Lung microvascular endothelial cell (primary cell): ENCODE measurements at regions not wholly inside any gene's neighbourhood (a gene's known extent, or its start where the extent isn't known, plus 50 kb on each side); places are given as distances from the start of the nearest gene placed in this dataset.

Experiments used
- DNase-seq, 2 donors: peaks; one replicate each; pipeline versions ENCODE4 v3.0.0 to v3.0.0-alpha.2; 2010; ENCODE audit warnings: low read depth in 2 of 2

- DNase-seq, result no peak
Observed at GRCh38 chr1:235027076-235027861, 101.4 kb downstream of the TOMM20 start.

DNA sequence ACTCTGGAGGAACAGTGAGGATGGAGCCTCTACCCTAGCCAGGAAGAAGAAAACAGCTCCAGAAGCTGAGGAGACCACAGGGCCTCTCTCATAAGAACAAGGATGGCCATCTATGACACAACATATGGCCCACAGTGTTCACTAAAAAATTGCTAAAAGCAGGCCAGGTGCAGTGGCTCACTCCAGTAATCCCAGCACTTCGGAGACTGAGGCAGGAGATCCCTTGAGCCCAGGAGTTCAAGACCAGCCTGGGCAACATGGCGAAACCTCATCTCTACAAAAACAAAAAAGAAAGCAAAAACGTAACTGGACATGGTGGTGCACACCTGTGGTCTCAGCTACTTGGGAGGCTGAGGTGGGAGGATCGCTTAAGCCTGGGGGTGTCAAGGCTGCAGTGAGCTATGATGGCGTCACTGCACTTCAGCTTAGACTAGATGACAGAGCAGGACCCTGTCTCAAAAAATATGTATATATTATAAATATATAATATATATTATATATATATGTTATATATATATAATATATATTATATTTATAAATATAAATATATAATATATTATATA is 103.1 kb downstream of the TOMM20 start:
- DNase-seq, result no peak

GRCh38 chr1:235024711-235025421 is 103.8 kb downstream of the TOMM20 start:
- DNase-seq, result peak in 1 of 2 donors; percentile 35

DNA sequence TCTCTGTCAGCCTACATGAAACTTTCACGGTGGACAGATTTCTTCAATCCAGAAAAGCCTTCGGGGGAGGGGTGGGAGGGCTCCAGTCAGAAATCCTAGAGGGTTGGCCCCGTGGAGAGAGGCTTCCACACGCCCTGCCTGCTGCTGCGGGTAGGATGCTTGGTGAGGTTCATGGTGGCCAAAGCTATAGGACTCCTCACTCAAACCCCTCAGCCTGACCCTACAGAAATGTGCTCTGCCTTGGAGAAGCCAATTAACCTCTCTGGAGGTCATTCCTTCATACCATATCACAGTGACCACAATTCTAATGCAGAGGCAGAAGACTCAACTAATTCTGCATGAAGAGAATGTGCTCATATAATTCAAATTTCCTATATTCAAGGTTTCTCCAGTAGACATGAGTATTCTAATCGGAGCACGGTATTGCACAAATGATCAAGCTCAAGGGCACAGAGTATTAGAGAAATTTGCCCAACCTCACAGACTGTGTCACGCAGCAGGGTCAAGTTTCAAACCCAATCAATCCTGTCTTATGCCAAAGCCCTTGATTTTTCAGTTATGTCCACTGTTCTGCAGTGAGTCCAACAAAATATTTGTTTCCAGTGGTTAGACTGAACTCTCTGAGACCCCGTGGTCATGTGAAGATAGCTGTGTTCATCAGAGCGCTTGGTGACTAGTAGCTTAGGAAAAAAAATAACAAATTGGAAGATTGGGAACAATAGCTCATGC is 104.8 kb downstream of the TOMM20 start:
- peak in 1 of 2 donors; percentile 15 for DNase-seq

- peak in 1 of 2 donors; percentile 38 for DNase-seq
Observed at GRCh38 chr1:235022981-235023710, 105.5 kb downstream of the TOMM20 start.

DNA sequence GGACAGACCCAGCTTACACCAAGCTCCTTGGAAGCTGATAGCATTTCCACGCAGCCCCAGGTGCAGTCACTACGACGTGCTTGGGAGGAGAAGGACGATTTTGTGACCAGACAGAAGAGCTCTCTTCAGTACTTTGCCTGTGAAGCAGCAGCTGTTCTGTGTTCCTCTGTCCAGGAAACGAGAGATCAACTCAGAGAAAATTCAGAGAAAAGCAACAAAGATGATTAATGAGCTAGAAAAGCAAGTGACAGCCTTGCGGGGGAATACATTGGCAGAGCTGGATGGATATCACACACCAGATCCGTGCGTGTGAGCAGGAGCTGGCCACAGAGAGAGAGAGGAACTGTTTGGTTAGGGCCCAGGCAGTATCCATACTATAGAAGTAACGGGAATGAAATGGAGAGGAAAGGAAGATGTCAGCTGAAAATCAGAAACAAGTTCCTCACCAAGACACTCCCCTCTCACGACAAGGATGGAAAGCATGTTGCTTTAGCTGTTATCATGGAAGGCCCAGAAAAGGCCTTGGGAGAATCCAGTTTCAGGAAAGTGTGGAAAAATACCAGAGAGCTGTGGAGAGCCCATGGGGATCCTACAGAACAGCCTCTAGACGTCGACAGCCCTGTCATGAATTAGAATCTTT is 106.2 kb downstream of the TOMM20 start:
- peak in 1 of 2 donors; percentile 14 for DNase-seq

DNA sequence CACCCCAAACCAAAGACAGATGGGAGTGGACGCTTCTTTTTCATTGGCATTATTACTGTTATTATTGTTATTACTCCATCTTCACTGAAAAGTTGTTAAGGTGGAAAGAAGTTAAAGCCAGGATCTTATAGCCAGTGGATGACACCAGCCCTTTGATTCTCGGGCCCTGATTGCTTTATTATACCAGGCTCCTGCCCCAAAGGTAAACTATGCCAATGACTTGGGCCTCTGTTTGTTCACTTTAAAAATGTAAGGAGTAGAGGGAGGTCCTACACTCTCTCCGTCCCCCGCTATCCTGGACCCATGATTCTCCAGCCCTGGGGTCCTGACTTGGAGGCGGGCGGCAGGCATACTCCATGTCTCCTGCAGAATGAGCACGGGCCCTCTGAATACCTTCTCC is 106.8 kb downstream of the TOMM20 start:
- DNase-seq, result no peak

GRCh38 chr1:235021321-235021720 is 107.3 kb downstream of the TOMM20 start:
- DNase-seq, result no peak

- DNase-seq, result no peak
Observed at GRCh38 chr1:235019961-235020360, 108.7 kb downstream of the TOMM20 start.

DNA sequence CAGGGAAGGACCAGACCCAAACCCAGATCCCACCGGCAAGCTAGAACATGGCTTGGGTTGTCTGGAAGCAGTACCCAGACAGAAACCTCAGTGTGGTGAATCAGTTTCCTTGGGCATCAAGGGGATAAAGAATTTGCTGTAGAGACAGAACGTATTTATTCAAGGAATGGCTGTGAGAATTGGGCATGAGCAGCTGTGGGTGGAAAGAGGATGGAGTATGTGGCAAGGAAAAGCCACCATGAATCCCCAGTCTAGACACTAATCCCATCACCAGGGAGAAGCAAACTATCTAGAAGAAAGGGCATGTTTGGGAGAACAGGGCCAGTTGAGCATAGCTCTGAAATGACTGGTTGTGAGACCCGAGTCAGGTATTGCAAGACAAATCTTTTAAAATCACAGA is 109.2 kb downstream of the TOMM20 start:
- no peak for DNase-seq

DNA sequence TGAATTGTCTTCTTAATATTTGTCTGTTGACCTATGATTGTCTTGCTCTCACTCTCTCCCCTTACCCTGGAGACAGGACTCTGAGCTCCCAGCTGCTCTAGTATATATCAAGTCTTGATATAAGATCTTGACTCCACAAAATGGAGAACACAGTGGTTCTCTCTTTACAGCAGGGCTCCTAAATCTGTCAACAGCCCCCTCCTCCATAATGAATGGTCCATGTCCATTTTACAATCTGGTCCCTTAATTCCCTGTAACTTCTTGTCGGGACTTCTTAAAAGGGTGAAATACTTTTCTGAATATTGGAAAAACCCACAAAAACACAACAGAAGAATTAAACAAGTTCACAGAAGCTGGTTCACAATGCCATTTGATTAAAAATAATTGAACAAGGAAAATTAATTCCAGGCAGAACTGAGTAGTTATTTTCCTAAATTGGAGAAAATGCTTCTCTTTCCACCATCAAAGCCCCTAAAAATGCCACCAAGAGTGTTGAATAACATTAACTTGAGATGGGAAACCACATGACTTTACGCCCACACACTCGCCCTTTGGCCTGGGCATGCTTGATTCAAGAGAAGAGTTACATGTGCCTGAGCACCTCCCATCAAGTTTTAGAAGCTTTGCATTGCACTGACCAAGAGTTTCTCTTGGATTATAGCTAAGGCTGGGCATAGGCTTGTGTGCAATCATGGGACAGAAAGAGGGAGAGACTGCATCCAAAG is 109.8 kb downstream of the TOMM20 start:
- DNase-seq, result no peak

GRCh38 chr1:235018161-235018560 is 110.5 kb downstream of the TOMM20 start:
- peak in 1 of 2 donors; percentile 34 for DNase-seq

DNA sequence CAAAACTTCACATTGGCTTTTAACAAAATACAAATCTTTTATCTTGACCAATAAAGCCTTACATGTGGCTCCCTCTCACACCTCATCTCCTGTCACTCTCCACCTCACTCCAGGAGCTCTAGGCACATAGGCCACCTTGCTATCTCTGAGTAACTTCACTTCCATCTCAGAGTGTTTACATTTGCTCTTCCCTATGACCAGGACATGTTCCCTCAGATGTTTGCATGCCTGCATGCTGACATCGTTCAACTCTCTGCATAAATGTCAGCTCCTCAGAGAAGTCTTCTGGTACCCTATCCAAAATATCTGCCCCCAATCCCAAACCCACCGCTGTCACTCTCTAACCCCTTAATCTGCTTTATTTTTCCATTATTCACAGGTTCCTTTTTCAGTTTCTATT is 110.9 kb downstream of the TOMM20 start:
- no peak for DNase-seq

DNA sequence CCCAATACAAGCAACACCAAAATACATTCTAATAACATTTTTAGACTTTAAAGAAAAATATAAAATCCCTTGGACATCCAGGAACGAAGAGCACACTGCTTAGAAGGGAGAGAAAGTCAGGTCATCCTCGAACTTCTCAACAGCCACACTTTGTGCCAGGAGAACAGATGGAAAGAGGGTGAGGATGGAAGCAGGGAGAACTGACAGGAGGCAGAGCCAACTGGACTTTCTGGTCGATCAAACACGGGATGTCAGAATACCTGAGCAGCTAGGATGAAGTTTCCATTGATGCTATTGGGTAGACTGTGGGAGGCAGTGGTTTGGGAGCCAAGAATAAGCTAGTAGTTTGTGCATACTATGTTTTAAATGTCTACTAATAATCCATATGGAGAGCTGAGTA is 111.4 kb downstream of the TOMM20 start:
- no peak for DNase-seq

DNA sequence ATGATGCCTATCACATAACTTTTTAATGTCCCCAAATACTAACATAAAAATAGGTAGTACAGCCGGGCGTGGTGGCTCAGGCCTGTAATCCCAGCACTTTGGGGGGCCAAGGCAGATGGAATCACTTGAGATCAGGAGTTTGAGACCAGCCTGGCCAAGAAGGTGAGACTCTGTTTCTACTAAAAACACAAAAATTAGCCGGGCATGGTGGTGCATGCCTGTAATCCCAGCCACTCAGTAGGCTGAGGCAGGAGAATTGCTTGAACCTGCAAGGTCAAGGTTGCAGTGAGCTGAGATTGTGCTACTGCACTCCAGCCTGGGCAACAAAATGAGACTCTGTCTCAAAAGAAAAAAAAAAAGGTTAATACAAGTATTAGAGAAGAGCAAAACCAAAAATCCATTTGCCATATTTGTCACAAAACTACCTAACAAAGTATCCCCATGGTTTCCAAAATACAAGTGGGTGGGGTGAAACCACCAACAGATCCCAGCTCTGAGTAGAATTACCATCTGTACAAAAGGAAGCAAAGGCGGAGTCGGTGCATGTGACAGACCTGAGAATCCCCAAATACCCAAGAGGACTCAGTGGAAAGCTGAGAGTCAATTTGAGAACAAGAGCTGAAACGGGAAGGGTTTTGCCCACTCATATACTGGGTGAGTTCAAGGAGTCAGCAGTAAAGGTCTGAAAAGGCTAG is 113.2 kb downstream of the TOMM20 start:
- DNase-seq, result no peak

DNA sequence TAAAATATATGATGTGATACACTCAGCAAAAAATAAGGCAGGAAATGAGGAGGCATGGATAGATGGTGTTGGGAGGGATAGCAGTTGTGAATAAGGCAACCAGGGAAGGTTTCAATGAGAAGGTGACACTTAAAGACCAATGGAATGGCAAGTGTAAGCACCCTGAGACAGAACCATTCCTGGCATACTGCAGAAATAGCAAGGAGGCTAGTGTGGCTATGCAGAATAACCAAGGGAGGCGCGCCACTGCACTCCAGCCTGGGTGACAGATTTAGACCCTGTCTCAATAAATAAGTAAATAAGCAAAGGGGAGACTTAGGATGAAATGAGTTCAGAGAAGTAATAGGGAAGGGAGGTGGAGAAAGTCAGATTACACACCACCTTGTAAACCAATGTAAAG is 113.9 kb downstream of the TOMM20 start:
- DNase-seq, result no peak

DNA sequence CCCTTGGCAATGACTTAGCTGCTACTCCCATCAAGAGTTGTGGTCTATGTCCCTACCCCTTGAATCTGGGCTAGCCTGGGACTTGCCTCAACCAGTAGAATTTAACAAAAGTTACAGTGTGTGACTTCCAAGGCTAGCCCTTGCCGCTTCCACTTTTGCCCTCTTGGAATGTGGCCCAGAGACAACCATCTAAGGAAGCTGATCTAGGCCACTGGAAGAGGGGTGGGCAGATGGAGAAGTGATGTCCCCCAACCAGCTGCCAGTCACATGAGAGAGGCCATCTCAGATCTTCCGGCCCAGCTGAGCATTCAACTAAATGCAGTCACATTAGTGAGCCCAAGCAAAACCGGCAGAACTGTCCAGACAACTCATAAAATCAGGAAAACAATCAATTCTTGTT is 115.1 kb downstream of the TOMM20 start:
- DNase-seq, result no peak

GRCh38 chr1:235012436-235013210 is 116.0 kb downstream of the TOMM20 start:
- peak; percentile 50 to 83 for DNase-seq
